ENCODE measurements at regions not wholly inside any gene's neighbourhood (a gene's known extent, or its start where the extent isn't known, plus 50 kb on each side); places are given as distances from the start of the nearest gene placed in this dataset.

DNA sequence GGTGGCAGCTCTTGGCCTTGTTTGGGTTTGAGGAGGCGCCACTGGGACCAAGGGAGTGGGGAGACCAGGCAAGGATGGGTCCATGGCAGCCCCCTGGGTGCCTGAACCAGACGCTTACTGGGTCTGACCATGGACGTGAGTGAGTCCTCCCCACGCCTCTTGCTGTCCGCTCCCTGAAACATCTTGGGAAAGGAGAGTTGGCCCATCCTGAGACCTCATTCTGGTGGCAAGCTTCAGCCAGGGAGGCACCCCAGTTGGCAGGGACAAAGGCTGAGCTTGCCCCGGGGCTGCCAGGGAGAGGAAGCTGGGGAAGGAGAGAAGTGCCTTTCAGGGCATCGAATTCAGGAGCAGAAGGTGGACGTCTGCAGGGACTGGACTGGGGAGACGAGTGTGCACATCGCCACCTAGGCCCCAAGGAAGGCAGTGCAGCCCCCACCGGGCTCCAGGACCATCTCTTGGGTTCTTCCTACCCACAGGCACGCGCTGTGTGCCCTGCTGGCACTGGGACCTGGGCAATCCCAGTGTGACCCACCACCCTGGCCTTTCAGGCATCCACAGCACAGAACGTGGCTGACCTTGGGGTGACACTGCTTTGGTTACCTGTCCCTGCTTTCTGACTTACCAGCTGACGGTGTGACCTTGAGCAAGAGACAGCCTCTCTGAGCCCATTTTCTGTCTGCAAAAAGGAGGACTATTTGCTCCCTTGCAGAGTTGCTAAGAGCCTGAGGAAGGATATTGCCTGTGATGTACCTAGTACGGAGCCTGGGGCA, 132.9 kb upstream of the WNT4 start:
- 35 to 36% methylated on average over 16 of the region's 16 CpGs for WGBS, 2 donors

GRCh38 chr1:22276396-22276748, 133.5 kb upstream of the WNT4 start:
- DNase-seq (no peak), ATAC-seq (no peak)
- Histone ChIP-seq H3K4me1 (no peaks in the 10 kb centered on the region), H3K27me3 (peaks cover 0 to 40% (median 26%) of the 10 kb centered on the region in 7 donors), H3K9me3 (peaks cover 0 to 12% (median 0%) of the 10 kb centered on the region in 11 donors), H3K4me3 (no peak overlapping the region), H3K27ac (no peak overlapping the region), H3K36me3 (no peaks in the 10 kb centered on the region)
- 79 to 80% methylated on average over 1 of the region's 1 CpG for WGBS, 2 donors
- intact Hi-C loops (cut with DNase I) = loop anchor here in 8 of 10 donors (2.0 to 10.0 kb wide), 5 partner anchors 142 to 172 kb away; no protein-coding TSS in a partner anchor
- TF ChIP-seq CTCF (IDR thresholded peaks at IDR 0.05) = no peak

More for the DNA sequence above, 132.9 kb upstream of the WNT4 start:
- Histone ChIP-seq H3K27me3 (peaks cover 0 to 39% (median 30%) of the 10 kb centered on the region in 7 donors), H3K9me3 (peaks cover 0 to 12% (median 0%) of the 10 kb centered on the region in 11 donors), H3K4me1 (no peaks in the 10 kb centered on the region), H3K36me3 (no peaks in the 10 kb centered on the region), H3K27ac (no peak overlapping the region), H3K4me3 (no peak overlapping the region)
- intact Hi-C loops (cut with DNase I) = loop anchor here in 8 of 10 donors (2.0 to 10.0 kb wide), 5 partner anchors 141 to 171 kb away; no protein-coding TSS in a partner anchor
- DNase-seq (peak; percentile 9 to 42), ATAC-seq (peak in 5 of 8 donors; percentile 52 to 82 (median 67))
- TF ChIP-seq CTCF (IDR thresholded peaks at IDR 0.05) = peak; percentile 38 to 84 (median 73)

GRCh38 chr1:22277662-22278061, 134.8 kb upstream of the WNT4 start:
- ATAC-seq (no peak), DNase-seq (no peak)
- intact Hi-C loops (cut with DNase I) = loop anchor here in 8 of 10 donors (2.0 to 10.0 kb wide), 5 partner anchors 143 to 173 kb away; no protein-coding TSS in a partner anchor
- Histone ChIP-seq H3K9me3 (peaks cover 0 to 12% (median 0%) of the 10 kb centered on the region in 11 donors), H3K27me3 (peaks cover 0 to 42% (median 24%) of the 10 kb centered on the region in 7 donors), H3K27ac (no peak overlapping the region), H3K36me3 (no peaks in the 10 kb centered on the region), H3K4me1 (no peaks in the 10 kb centered on the region), H3K4me3 (no peak overlapping the region)
- 75 to 79% methylated on average over 10 of the region's 10 CpGs for WGBS, 2 donors
- no peak for TF ChIP-seq CTCF (IDR thresholded peaks at IDR 0.05)

GRCh38 chr1:22279735-22280134, 136.8 kb upstream of the WNT4 start:
- DNase-seq = no peak
- Histone ChIP-seq H3K27me3 (peaks cover 0 to 41% (median 22%) of the 10 kb centered on the region in 7 donors), H3K27ac (no peak overlapping the region), H3K4me3 (no peak overlapping the region), H3K4me1 (no peaks in the 10 kb centered on the region), H3K36me3 (no peaks in the 10 kb centered on the region), H3K9me3 (peaks cover 0 to 12% (median 0%) of the 10 kb centered on the region in 11 donors)
- WGBS, 2 donors = 89 to 95% methylated on average over 3 of the region's 3 CpGs
- intact Hi-C loops (cut with DNase I) = loop anchor here in 7 of 10 donors (5.0 to 10.0 kb wide), 4 partner anchors 145 to 175 kb away; no protein-coding TSS in a partner anchor
- no peak for ATAC-seq
- TF ChIP-seq CTCF (IDR thresholded peaks at IDR 0.05) = no peak
